H1 (cell line): ENCODE measurements at regions not wholly inside any gene's neighbourhood (a gene's known extent, or its start where the extent isn't known, plus 50 kb on each side); places are given as distances from the start of the nearest gene placed in this dataset.

Experiments
- BRCA1 ChIP-seq: IDR thresholded peaks from 2 replicates; pipeline ENCODE4 v1.6.1; 2012; ENCODE audit warnings: low read depth, low read length, improper control_type of control experiment
- CBX5 ChIP-seq: fragments of 300-800, 300-1000 bp; sonication (generic); IDR thresholded peaks from 2 replicates; pipeline ENCODE4 v1.7.1; 2016; ENCODE audit warnings: antibody characterized with exemption, low read length, low read depth
- CHD2 ChIP-seq: IDR thresholded peaks from 2 replicates; pipeline ENCODE4 v1.6.1; 2012; ENCODE audit warnings: low read length, improper control_type of control experiment
- EGR1 ChIP-seq: IDR thresholded peaks from 2 replicates; pipeline ENCODE4 v1.6.1; 2011; ENCODE audit warnings: low read depth, low read length, borderline replicate concordance
- EP300 ChIP-seq, 2 experiments: IDR thresholded peaks; 1 replicate in 1 of 2; 2 replicates in 1 of 2; pipeline ENCODE4 v1.6.1; 2011 to 2012; ENCODE audit warnings: low read depth in 2 of 2, low read length in 2 of 2, mild to moderate bottlenecking in 2 of 2, borderline replicate concordance in 1 of 2, inconsistent platforms in 1 of 2, moderate library complexity in 1 of 2
- EZH2 ChIP-seq: fragments of 200-600 bp; sonication (generic); IDR thresholded peaks from 2 replicates; pipeline ENCODE4 v1.7.1; 2012; ENCODE audit warnings: low read depth, mild to moderate bottlenecking, moderate library complexity, low read length, inconsistent platforms; ENCODE audit not compliant: severe bottlenecking
- JUND ChIP-seq: IDR thresholded peaks from 2 replicates; pipeline ENCODE4 v1.6.1; 2011; ENCODE audit warnings: mild to moderate bottlenecking, improper control_type of control experiment, low read length
- PHF8 ChIP-seq: fragments of 200-600 bp; sonication (generic); conservative IDR thresholded peaks from 2 replicates; pipeline ENCODE4 v1.7.1; 2012; ENCODE audit warnings: low read depth, mild to moderate bottlenecking, inconsistent platforms, low read length, moderate library complexity
- POLR2A ChIP-seq, 2 experiments: IDR thresholded peaks; 1 replicate in 1 of 2; 2 replicates in 1 of 2; pipeline ENCODE4 v1.6.1; 2011; ENCODE audit warnings: low read depth in 2 of 2, low read length in 2 of 2, mild to moderate bottlenecking in 2 of 2; ENCODE audit errors: control extremely low read depth in 1 of 2
- POLR2AphosphoS5 ChIP-seq: IDR thresholded peaks from 2 replicates; pipeline ENCODE4 v1.6.1; 2011; ENCODE audit warnings: low read depth, low read length
- RAD21 ChIP-seq, 2 experiments: IDR thresholded peaks in 1 of 2; conservative IDR thresholded peaks in 1 of 2; 2 replicates each; pipeline ENCODE4 v1.6.1; 2011; ENCODE audit warnings: low read depth in 2 of 2, low read length in 2 of 2, improper control_type of control experiment in 1 of 2, inconsistent platforms in 1 of 2, mild to moderate bottlenecking in 1 of 2, moderate library complexity in 1 of 2
- SUZ12 ChIP-seq: fragments of 200-600 bp; sonication (generic); IDR thresholded peaks from 2 replicates; pipeline ENCODE4 v1.6.1; 2012; ENCODE audit warnings: mild to moderate bottlenecking, inconsistent platforms, low read length, moderate library complexity, mixed read lengths
- YY1 ChIP-seq: IDR thresholded peaks from 2 replicates; pipeline ENCODE4 v1.6.1; 2011; ENCODE audit warnings: low read depth, mild to moderate bottlenecking, low read length
- TF ChIP-seq, protein P1 (sequence below), 3 experiments: IDR thresholded peaks; 1 replicate in 2 of 3; 2 replicates in 1 of 3; pipeline versions ENCODE4 v1.5.1 to v1.6.1; 2011; ENCODE audit warnings: low read length in 3 of 3, mild to moderate bottlenecking in 3 of 3, inconsistent platforms in 2 of 3, low read depth in 1 of 3, moderate library complexity in 1 of 3; ENCODE audit not compliant: insufficient read depth in 1 of 3; ENCODE audit errors: control extremely low read depth in 1 of 3

DNA sequence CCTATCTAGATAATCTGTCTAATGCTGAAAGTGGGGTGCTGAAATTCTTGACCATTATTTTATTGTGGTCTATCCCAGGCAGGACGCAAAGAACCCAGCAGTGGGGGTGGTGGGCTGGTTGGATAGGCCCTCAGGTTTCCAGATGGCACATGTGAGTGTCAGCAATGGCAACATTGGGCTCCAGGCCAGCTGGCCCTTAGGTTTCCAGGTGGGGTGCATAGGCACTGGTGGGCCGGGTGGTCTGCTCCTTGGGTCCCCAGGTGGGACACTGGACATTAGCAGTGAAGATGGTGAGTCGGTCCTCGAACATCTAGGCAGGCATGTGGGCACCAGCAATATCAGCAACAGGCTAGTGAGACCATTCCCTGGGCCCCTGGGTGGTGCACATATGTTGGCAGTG lies 680.3 kb upstream of the ACVR2A start:
- TF ChIP-seq, protein P1, sequence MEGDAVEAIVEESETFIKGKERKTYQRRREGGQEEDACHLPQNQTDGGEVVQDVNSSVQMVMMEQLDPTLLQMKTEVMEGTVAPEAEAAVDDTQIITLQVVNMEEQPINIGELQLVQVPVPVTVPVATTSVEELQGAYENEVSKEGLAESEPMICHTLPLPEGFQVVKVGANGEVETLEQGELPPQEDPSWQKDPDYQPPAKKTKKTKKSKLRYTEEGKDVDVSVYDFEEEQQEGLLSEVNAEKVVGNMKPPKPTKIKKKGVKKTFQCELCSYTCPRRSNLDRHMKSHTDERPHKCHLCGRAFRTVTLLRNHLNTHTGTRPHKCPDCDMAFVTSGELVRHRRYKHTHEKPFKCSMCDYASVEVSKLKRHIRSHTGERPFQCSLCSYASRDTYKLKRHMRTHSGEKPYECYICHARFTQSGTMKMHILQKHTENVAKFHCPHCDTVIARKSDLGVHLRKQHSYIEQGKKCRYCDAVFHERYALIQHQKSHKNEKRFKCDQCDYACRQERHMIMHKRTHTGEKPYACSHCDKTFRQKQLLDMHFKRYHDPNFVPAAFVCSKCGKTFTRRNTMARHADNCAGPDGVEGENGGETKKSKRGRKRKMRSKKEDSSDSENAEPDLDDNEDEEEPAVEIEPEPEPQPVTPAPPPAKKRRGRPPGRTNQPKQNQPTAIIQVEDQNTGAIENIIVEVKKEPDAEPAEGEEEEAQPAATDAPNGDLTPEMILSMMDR (IDR thresholded peaks at IDR 0.05; ENCODE audit: control extremely low read depth in 1 of 3, insufficient read depth in 1 of 3, low read depth in 1 of 3, low read length in 3 of 3): no peak
- no peak for TF ChIP-seq POLR2A (IDR thresholded peaks at IDR 0.05; ENCODE audit: control extremely low read depth in 1 of 2, low read depth in 2 of 2, low read length in 2 of 2)
- no peak for TF ChIP-seq EGR1
- TF ChIP-seq EP300 (IDR thresholded peaks at IDR 0.05; ENCODE audit: borderline replicate concordance in 1 of 2, low read depth in 2 of 2, low read length in 2 of 2): no peak
- TF ChIP-seq CHD2: no peak
- TF ChIP-seq POLR2AphosphoS5: no peak
- no peak for TF ChIP-seq PHF8
- no peak for TF ChIP-seq EZH2
- TF ChIP-seq RAD21 (IDR thresholded peaks at IDR 0.05 in 1 of 2, conservative IDR thresholded peaks at IDR 0.05 in 1 of 2; ENCODE audit: low read depth in 2 of 2, low read length in 2 of 2): no peak
- no peak for TF ChIP-seq YY1
- no peak for TF ChIP-seq CBX5
- no peak for TF ChIP-seq JUND
- no peak for TF ChIP-seq SUZ12
- no peak for TF ChIP-seq BRCA1
